ENCODE measurements at regions not wholly inside any gene's neighbourhood (a gene's known extent, or its start where the extent isn't known, plus 50 kb on each side); places are given as distances from the start of the nearest gene placed in this dataset.

- no peak overlapping the region for H3K27ac ChIP-seq (ENCODE audit: insufficient read depth, low read length)
- H3K79me2 ChIP-seq (ENCODE audit: control insufficient read depth, insufficient read depth, low read length), result no peaks in the 10 kb centered on the region
- H4K20me1 ChIP-seq (ENCODE audit: control insufficient read depth, extremely low read depth, insufficient read depth, low read length), result no peaks in the 10 kb centered on the region
- H3K9me3 ChIP-seq (ENCODE audit: control insufficient read depth, insufficient read depth, low read depth, low read length), result no peaks in the 10 kb centered on the region
- H3K9ac ChIP-seq (ENCODE audit: insufficient read depth, low read length), result no peak overlapping the region
- no peak overlapping the region for H3K4me2 ChIP-seq (ENCODE audit: extremely low read depth, insufficient read depth, low read length)
- DNase-seq (ENCODE audit: low read depth in 2 of 2), result peak in 1 of 2 donors; percentile 30
- H2AFZ ChIP-seq (ENCODE audit: low read length), result no peak overlapping the region
- no peaks in the 10 kb centered on the region for H3K36me3 ChIP-seq (ENCODE audit: control insufficient read depth, insufficient read depth, low read length)
- peaks cover 13% of the 10 kb centered on the region for H3K4me1 ChIP-seq (ENCODE audit: control insufficient read depth, extremely low read depth, insufficient read depth, low read length)
- no peaks in the 10 kb centered on the region for H3K27me3 ChIP-seq (ENCODE audit: control insufficient read depth, insufficient read depth, low read length)
- no peak overlapping the region for H3K4me3 ChIP-seq (replicated peaks in 1 of 4; ENCODE audit: control extremely low read depth in 1 of 4, insufficient read depth in 1 of 4, low read depth in 3 of 4, low read length in 4 of 4)
- TF ChIP-seq EZH2 (IDR thresholded peaks at IDR 0.05; ENCODE audit: low read length, missing control alignments), result no peak
- TF ChIP-seq, protein P1, sequence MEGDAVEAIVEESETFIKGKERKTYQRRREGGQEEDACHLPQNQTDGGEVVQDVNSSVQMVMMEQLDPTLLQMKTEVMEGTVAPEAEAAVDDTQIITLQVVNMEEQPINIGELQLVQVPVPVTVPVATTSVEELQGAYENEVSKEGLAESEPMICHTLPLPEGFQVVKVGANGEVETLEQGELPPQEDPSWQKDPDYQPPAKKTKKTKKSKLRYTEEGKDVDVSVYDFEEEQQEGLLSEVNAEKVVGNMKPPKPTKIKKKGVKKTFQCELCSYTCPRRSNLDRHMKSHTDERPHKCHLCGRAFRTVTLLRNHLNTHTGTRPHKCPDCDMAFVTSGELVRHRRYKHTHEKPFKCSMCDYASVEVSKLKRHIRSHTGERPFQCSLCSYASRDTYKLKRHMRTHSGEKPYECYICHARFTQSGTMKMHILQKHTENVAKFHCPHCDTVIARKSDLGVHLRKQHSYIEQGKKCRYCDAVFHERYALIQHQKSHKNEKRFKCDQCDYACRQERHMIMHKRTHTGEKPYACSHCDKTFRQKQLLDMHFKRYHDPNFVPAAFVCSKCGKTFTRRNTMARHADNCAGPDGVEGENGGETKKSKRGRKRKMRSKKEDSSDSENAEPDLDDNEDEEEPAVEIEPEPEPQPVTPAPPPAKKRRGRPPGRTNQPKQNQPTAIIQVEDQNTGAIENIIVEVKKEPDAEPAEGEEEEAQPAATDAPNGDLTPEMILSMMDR (conservative IDR thresholded peaks at IDR 0.05 in 1 of 2, IDR thresholded peaks at IDR 0.05 in 1 of 2; ENCODE audit: low read depth in 1 of 2, low read length in 2 of 2), result no peak
These were observed 136.5 kb upstream of the RBMS3 start for GRCh38 chr3:29144361-29144760.

GRCh38 chr3:29144807-29145206 is 136.1 kb upstream of the RBMS3 start:
- Histone ChIP-seq H3K79me2 (ENCODE audit: control insufficient read depth, insufficient read depth, low read length) (no peaks in the 10 kb centered on the region), H3K27ac (ENCODE audit: insufficient read depth, low read length) (no peak overlapping the region), H3K4me1 (ENCODE audit: control insufficient read depth, extremely low read depth, insufficient read depth, low read length) (peaks cover 13% of the 10 kb centered on the region), H3K9me3 (ENCODE audit: control insufficient read depth, insufficient read depth, low read depth, low read length) (no peaks in the 10 kb centered on the region), H3K27me3 (ENCODE audit: control insufficient read depth, insufficient read depth, low read length) (no peaks in the 10 kb centered on the region), H3K9ac (ENCODE audit: insufficient read depth, low read length) (no peak overlapping the region), H2AFZ (ENCODE audit: low read length) (no peak overlapping the region), H3K4me3 (replicated peaks in 1 of 4; ENCODE audit: control extremely low read depth in 1 of 4, insufficient read depth in 1 of 4, low read depth in 3 of 4, low read length in 4 of 4) (no peak overlapping the region), H3K4me2 (ENCODE audit: extremely low read depth, insufficient read depth, low read length) (no peak overlapping the region), H3K36me3 (ENCODE audit: control insufficient read depth, insufficient read depth, low read length) (no peaks in the 10 kb centered on the region), H4K20me1 (ENCODE audit: control insufficient read depth, extremely low read depth, insufficient read depth, low read length) (no peaks in the 10 kb centered on the region)
- no peak for TF ChIP-seq EZH2 (IDR thresholded peaks at IDR 0.05; ENCODE audit: low read length, missing control alignments)
- TF ChIP-seq, protein P1 (conservative IDR thresholded peaks at IDR 0.05 in 1 of 2, IDR thresholded peaks at IDR 0.05 in 1 of 2; ENCODE audit: low read depth in 1 of 2, low read length in 2 of 2), result peak in 1 of 2 donors; percentile 25
- peak; percentile 51 to 72 for DNase-seq (ENCODE audit: low read depth in 2 of 2)

DNA sequence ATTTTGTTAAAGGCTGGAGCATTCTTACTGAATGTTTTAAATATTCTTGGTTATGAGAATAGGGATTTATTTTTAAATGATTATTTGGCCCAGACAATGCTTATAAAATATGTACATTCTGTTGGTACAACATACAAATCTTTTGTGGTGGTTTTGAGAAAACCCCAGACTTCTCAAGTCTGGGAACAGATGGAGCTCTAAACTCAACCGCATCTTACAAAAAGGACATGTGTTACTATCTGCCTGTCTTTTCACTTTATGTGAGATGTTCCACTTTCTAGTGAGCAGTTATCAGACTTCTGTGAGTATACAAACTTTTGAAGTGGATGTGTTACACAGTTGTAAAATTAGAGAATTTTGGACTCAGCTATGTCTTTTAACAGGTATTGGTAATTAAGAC is 135.5 kb upstream of the RBMS3 start:
- no peaks in the 10 kb centered on the region for H3K9me3 ChIP-seq (ENCODE audit: control insufficient read depth, insufficient read depth, low read depth, low read length)
- H3K4me3 ChIP-seq (replicated peaks in 1 of 4; ENCODE audit: control extremely low read depth in 1 of 4, insufficient read depth in 1 of 4, low read depth in 3 of 4, low read length in 4 of 4), result no peak overlapping the region
- no peak for DNase-seq (ENCODE audit: low read depth in 2 of 2)
- H4K20me1 ChIP-seq (ENCODE audit: control insufficient read depth, extremely low read depth, insufficient read depth, low read length), result no peaks in the 10 kb centered on the region
- no peaks in the 10 kb centered on the region for H3K79me2 ChIP-seq (ENCODE audit: control insufficient read depth, insufficient read depth, low read length)
- no peaks in the 10 kb centered on the region for H3K36me3 ChIP-seq (ENCODE audit: control insufficient read depth, insufficient read depth, low read length)
- H3K9ac ChIP-seq (ENCODE audit: insufficient read depth, low read length), result no peak overlapping the region
- H3K27ac ChIP-seq (ENCODE audit: insufficient read depth, low read length), result no peak overlapping the region
- peaks cover 7% of the 10 kb centered on the region for H3K4me1 ChIP-seq (ENCODE audit: control insufficient read depth, extremely low read depth, insufficient read depth, low read length)
- TF ChIP-seq, protein P1 (conservative IDR thresholded peaks at IDR 0.05 in 1 of 2, IDR thresholded peaks at IDR 0.05 in 1 of 2; ENCODE audit: low read depth in 1 of 2, low read length in 2 of 2), result no peak
- no peak for TF ChIP-seq EZH2 (IDR thresholded peaks at IDR 0.05; ENCODE audit: low read length, missing control alignments)
- no peak overlapping the region for H2AFZ ChIP-seq (ENCODE audit: low read length)
- no peak overlapping the region for H3K4me2 ChIP-seq (ENCODE audit: extremely low read depth, insufficient read depth, low read length)
- no peaks in the 10 kb centered on the region for H3K27me3 ChIP-seq (ENCODE audit: control insufficient read depth, insufficient read depth, low read length)

Data from fibroblast of lung (primary cell).